GM23338 (cell line): ENCODE measurements at regions not wholly inside any gene's neighbourhood (a gene's known extent, or its start where the extent isn't known, plus 50 kb on each side); places are given as distances from the start of the nearest gene placed in this dataset.

Experiments
- ATAC-seq: fragments of 200-7000 bp; cut with Tn5 transposase; 3 replicates; pipeline ENCODE4 v1.9.1; 2020
- DNase-seq: peaks from one replicate; pipeline ENCODE4 v3.0.0-alpha.2; 2015; ENCODE audit warnings: low spot score
- H2AFZ ChIP-seq: fragments of 200-600 bp; sonication (generic); 2 replicates; pipeline ENCODE4 v1.8.0; 2016; ENCODE audit warnings: antibody characterized with exemption, mild to moderate bottlenecking, moderate library complexity
- H3F3A ChIP-seq: fragments of 200-600 bp; sonication (generic); replicated peaks from 2 replicates; pipeline ENCODE4 v1.8.0; 2017; ENCODE audit warnings: antibody characterized with exemption, mixed run types, low read depth
- H3K27ac ChIP-seq: fragments of 200-600 bp; sonication (generic); 2 replicates; pipeline ENCODE4 v1.6.1; 2016; ENCODE audit warnings: low read depth
- H3K27me3 ChIP-seq: fragments of 200-600 bp; sonication (generic); 2 replicates; pipeline ENCODE4 v1.8.0; 2016; ENCODE audit warnings: mild to moderate bottlenecking, mixed run types, moderate library complexity; ENCODE audit not compliant: insufficient read depth
- H3K36me3 ChIP-seq: fragments of 200-600 bp; sonication (generic); 2 replicates; pipeline ENCODE4 v1.8.0; 2016; ENCODE audit warnings: mild to moderate bottlenecking; ENCODE audit not compliant: insufficient read depth
- H3K4me1 ChIP-seq: fragments of 200-600 bp; sonication (generic); 2 replicates; pipeline ENCODE4 v1.8.0; 2016; ENCODE audit warnings: mild to moderate bottlenecking, moderate library complexity; ENCODE audit not compliant: insufficient read depth
- H3K4me2 ChIP-seq: fragments of 200-600 bp; sonication (generic); 2 replicates; pipeline ENCODE4 v1.7.1; 2017; ENCODE audit warnings: mixed run types
- H3K4me3 ChIP-seq: fragments of 200-600 bp; sonication (generic); 2 replicates; pipeline ENCODE4 v1.6.1; 2016; ENCODE audit warnings: mixed run types
- H3K79me2 ChIP-seq: fragments of 200-600 bp; sonication (generic); replicated peaks from 2 replicates; pipeline ENCODE4 v1.8.0; 2017; ENCODE audit warnings: mild to moderate bottlenecking; ENCODE audit not compliant: insufficient read depth
- H3K9me2 ChIP-seq: fragments of 200-600 bp; sonication (generic); 2 replicates; pipeline ENCODE4 v1.8.0; 2017; ENCODE audit not compliant: insufficient read depth
- H4K20me1 ChIP-seq: fragments of 200-600 bp; sonication (generic); replicated peaks from 2 replicates; pipeline ENCODE4 v1.8.0; 2017; ENCODE audit warnings: mild to moderate bottlenecking; ENCODE audit not compliant: insufficient read depth
- H3K27ac Mint-ChIP-seq: 2 replicates; pipeline ENCODE4 v1.8.0; 2020; ENCODE audit warnings: inconsistent platforms, mild to moderate bottlenecking, moderate library complexity, mixed read lengths
- H3K27me3 Mint-ChIP-seq: 3 replicates; pipeline ENCODE4 v1.8.0; 2022; ENCODE audit warnings: low read depth, mild to moderate bottlenecking, moderate library complexity, mixed read lengths, inconsistent platforms; ENCODE audit not compliant: insufficient read depth, poor library complexity
- H3K36me3 Mint-ChIP-seq: 3 replicates; pipeline ENCODE4 v1.8.0; 2021; ENCODE audit warnings: low read depth, mild to moderate bottlenecking, inconsistent platforms, moderate library complexity, mixed read lengths
- H3K4me1 Mint-ChIP-seq: 3 replicates; pipeline ENCODE4 v1.8.0; 2020; ENCODE audit warnings: mild to moderate bottlenecking, inconsistent platforms, mixed read lengths
- H3K4me3 Mint-ChIP-seq: 3 replicates; pipeline ENCODE4 v1.8.0; 2021; ENCODE audit warnings: moderate library complexity, mild to moderate bottlenecking, inconsistent platforms, mixed read lengths
- H3K9me3 Mint-ChIP-seq: 3 replicates; pipeline ENCODE4 v1.8.0; 2020; ENCODE audit warnings: moderate library complexity, mild to moderate bottlenecking, inconsistent platforms, mixed read lengths
- CREB1 ChIP-seq: fragments of 250-450 bp; sonication (Bioruptor Pico); IDR thresholded peaks from 2 replicates; pipeline ENCODE4 v1.5.0; 2020; ENCODE audit warnings: low read depth, mild to moderate bottlenecking, moderate library complexity
- EZH2 ChIP-seq: fragments of 200-600 bp; sonication (generic); IDR thresholded peaks from one replicate; pipeline ENCODE4 v1.8.0; 2017; ENCODE audit warnings: antibody characterized with exemption, mild to moderate bottlenecking, low read depth; ENCODE audit not compliant: unreplicated experiment
- EZH2phosphoT487 ChIP-seq: fragments of 200-600 bp; sonication (generic); IDR thresholded peaks from one replicate; pipeline ENCODE4 v1.8.1; 2018; ENCODE audit warnings: antibody characterized with exemption; ENCODE audit not compliant: unreplicated experiment
- JUNB ChIP-seq: IDR thresholded peaks from one replicate; pipeline ENCODE4 v1.6.1; 2016; ENCODE audit warnings: antibody characterized with exemption; ENCODE audit not compliant: unreplicated experiment
- NANOG ChIP-seq: IDR thresholded peaks from 2 replicates; pipeline ENCODE4 v1.6.1; 2016; ENCODE audit warnings: antibody characterized with exemption, borderline replicate concordance
- POLR2AphosphoS5 ChIP-seq: IDR thresholded peaks from 2 replicates; pipeline ENCODE4 v1.6.1; 2016; ENCODE audit warnings: antibody characterized with exemption, low read depth
- STAT1 ChIP-seq: IDR thresholded peaks from one replicate; pipeline ENCODE4 v1.6.1; 2016; ENCODE audit warnings: antibody characterized with exemption; ENCODE audit not compliant: unreplicated experiment
- ZNF114 ChIP-seq: fragments of 250-450 bp; sonication (Bioruptor Pico); IDR thresholded peaks from 2 replicates; pipeline ENCODE4 v1.5.0; 2020; ENCODE audit warnings: mild to moderate bottlenecking, moderate library complexity
- ZNF331 ChIP-seq: fragments of 250-450 bp; sonication (Bioruptor Pico); IDR thresholded peaks from 2 replicates; pipeline ENCODE4 v1.5.0; 2020; ENCODE audit warnings: low read depth, mild to moderate bottlenecking, moderate library complexity
- TF ChIP-seq, protein P1 (sequence below): fragments of 250-450 bp; sonication (Bioruptor Pico); IDR thresholded peaks from 2 replicates; pipeline ENCODE4 v1.5.0; 2020; ENCODE audit warnings: mild to moderate bottlenecking, moderate library complexity
- TF ChIP-seq, protein P2 (sequence below): IDR thresholded peaks from 2 replicates; pipeline ENCODE4 v1.6.1; 2016; ENCODE audit warnings: antibody characterized with exemption
- TF ChIP-seq, protein P3 (sequence below): IDR thresholded peaks from one replicate; pipeline ENCODE4 v1.6.1; 2018; ENCODE audit warnings: antibody characterized with exemption; ENCODE audit not compliant: unreplicated experiment
- TF ChIP-seq, protein P4 (sequence below), 2 experiments: fragments of 200-600 bp in 1 of 2; sonication (generic) in 1 of 2; conservative IDR thresholded peaks; 2 replicates each; pipeline versions ENCODE4 v1.5.1 to v1.6.1; 2016 to 2017; ENCODE audit warnings: antibody characterized with exemption in 2 of 2, low read depth in 2 of 2, mild to moderate bottlenecking in 2 of 2, moderate library complexity in 1 of 2

DNA sequence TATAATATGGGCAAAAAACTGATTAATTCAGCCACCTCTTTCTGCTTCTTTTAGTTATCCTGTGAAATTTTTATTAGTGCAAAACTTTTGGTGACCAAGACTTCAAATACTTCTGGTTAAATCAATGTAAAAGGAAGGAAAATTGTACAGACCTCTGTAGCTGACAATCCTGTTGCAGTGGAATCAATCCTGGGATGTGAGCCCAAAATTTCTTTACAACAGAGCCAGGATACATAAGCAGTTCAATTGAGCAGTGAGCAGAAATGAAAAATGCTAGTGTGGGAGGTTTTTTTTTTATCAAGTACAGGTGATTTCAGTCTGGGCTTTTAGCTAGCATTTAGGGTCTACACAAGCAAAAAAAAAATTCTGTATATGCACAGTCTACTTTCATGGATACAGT lies 398.0 kb downstream of the OTOL1 start:
- no peaks in the 10 kb centered on the region for H3F3A ChIP-seq
- H2AFZ ChIP-seq = no peak overlapping the region
- H3K9me3 Mint-ChIP-seq = peaks cover 22% of the 10 kb centered on the region
- H3K27me3 ChIP-seq = no peaks in the 10 kb centered on the region
- H3K79me2 ChIP-seq = no peaks in the 10 kb centered on the region
- no peaks in the 10 kb centered on the region for H4K20me1 ChIP-seq
- no peaks in the 10 kb centered on the region for H3K27me3 Mint-ChIP-seq
- DNase-seq = no peak
- H3K27ac ChIP-seq = no peak overlapping the region
- no peak for ATAC-seq
- no peak overlapping the region for H3K4me3 Mint-ChIP-seq
- no peaks in the 10 kb centered on the region for H3K36me3 ChIP-seq
- H3K4me3 ChIP-seq = no peak overlapping the region
- no peaks in the 10 kb centered on the region for H3K4me1 ChIP-seq
- H3K27ac Mint-ChIP-seq = no peak overlapping the region
- H3K4me2 ChIP-seq = no peak overlapping the region
- H3K36me3 Mint-ChIP-seq = peaks cover 20% of the 10 kb centered on the region; the same call in 2 of the 3 replicates
- TF ChIP-seq, protein P1, sequence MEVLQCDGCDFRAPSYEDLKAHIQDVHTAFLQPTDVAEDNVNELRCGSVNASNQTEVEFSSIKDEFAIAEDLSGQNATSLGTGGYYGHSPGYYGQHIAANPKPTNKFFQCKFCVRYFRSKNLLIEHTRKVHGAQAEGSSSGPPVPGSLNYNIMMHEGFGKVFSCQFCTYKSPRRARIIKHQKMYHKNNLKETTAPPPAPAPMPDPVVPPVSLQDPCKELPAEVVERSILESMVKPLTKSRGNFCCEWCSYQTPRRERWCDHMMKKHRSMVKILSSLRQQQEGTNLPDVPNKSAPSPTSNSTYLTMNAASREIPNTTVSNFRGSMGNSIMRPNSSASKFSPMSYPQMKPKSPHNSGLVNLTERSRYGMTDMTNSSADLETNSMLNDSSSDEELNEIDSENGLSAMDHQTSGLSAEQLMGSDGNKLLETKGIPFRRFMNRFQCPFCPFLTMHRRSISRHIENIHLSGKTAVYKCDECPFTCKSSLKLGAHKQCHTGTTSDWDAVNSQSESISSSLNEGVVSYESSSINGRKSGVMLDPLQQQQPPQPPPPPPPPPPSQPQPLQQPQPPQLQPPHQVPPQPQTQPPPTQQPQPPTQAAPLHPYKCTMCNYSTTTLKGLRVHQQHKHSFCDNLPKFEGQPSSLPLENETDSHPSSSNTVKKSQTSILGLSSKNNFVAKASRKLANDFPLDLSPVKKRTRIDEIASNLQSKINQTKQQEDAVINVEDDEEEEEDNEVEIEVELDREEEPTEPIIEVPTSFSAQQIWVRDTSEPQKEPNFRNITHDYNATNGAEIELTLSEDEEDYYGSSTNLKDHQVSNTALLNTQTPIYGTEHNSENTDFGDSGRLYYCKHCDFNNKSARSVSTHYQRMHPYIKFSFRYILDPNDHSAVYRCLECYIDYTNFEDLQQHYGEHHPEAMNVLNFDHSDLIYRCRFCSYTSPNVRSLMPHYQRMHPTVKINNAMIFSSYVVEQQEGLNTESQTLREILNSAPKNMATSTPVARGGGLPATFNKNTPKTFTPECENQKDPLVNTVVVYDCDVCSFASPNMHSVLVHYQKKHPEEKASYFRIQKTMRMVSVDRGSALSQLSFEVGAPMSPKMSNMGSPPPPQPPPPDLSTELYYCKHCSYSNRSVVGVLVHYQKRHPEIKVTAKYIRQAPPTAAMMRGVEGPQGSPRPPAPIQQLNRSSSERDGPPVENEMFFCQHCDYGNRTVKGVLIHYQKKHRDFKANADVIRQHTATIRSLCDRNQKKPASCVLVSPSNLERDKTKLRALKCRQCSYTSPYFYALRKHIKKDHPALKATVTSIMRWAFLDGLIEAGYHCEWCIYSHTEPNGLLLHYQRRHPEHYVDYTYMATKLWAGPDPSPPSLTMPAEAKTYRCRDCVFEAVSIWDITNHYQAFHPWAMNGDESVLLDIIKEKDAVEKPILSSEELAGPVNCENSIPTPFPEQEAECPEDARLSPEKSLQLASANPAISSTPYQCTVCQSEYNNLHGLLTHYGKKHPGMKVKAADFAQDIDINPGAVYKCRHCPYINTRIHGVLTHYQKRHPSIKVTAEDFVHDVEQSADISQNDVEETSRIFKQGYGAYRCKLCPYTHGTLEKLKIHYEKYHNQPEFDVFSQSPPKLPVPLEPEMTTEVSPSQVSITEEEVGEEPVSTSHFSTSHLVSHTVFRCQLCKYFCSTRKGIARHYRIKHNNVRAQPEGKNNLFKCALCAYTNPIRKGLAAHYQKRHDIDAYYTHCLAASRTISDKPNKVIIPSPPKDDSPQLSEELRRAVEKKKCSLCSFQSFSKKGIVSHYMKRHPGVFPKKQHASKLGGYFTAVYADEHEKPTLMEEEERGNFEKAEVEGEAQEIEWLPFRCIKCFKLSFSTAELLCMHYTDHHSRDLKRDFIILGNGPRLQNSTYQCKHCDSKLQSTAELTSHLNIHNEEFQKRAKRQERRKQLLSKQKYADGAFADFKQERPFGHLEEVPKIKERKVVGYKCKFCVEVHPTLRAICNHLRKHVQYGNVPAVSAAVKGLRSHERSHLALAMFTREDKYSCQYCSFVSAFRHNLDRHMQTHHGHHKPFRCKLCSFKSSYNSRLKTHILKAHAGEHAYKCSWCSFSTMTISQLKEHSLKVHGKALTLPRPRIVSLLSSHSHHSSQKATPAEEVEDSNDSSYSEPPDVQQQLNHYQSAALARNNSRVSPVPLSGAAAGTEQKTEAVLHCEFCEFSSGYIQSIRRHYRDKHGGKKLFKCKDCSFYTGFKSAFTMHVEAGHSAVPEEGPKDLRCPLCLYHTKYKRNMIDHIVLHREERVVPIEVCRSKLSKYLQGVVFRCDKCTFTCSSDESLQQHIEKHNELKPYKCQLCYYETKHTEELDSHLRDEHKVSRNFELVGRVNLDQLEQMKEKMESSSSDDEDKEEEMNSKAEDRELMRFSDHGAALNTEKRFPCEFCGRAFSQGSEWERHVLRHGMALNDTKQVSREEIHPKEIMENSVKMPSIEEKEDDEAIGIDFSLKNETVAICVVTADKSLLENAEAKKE (CRISPR knock-in tag) = no peak
- TF ChIP-seq EZH2phosphoT487 = no peak
- TF ChIP-seq NANOG = no peak
- no peak for TF ChIP-seq ZNF114
- no peak for TF ChIP-seq POLR2AphosphoS5
- TF ChIP-seq EZH2 = no peak
- TF ChIP-seq CREB1 (CRISPR knock-in tag) = no peak
- TF ChIP-seq, protein P2, sequence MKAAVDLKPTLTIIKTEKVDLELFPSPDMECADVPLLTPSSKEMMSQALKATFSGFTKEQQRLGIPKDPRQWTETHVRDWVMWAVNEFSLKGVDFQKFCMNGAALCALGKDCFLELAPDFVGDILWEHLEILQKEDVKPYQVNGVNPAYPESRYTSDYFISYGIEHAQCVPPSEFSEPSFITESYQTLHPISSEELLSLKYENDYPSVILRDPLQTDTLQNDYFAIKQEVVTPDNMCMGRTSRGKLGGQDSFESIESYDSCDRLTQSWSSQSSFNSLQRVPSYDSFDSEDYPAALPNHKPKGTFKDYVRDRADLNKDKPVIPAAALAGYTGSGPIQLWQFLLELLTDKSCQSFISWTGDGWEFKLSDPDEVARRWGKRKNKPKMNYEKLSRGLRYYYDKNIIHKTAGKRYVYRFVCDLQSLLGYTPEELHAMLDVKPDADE = no peak
- TF ChIP-seq JUNB = no peak
- TF ChIP-seq, protein P3, sequence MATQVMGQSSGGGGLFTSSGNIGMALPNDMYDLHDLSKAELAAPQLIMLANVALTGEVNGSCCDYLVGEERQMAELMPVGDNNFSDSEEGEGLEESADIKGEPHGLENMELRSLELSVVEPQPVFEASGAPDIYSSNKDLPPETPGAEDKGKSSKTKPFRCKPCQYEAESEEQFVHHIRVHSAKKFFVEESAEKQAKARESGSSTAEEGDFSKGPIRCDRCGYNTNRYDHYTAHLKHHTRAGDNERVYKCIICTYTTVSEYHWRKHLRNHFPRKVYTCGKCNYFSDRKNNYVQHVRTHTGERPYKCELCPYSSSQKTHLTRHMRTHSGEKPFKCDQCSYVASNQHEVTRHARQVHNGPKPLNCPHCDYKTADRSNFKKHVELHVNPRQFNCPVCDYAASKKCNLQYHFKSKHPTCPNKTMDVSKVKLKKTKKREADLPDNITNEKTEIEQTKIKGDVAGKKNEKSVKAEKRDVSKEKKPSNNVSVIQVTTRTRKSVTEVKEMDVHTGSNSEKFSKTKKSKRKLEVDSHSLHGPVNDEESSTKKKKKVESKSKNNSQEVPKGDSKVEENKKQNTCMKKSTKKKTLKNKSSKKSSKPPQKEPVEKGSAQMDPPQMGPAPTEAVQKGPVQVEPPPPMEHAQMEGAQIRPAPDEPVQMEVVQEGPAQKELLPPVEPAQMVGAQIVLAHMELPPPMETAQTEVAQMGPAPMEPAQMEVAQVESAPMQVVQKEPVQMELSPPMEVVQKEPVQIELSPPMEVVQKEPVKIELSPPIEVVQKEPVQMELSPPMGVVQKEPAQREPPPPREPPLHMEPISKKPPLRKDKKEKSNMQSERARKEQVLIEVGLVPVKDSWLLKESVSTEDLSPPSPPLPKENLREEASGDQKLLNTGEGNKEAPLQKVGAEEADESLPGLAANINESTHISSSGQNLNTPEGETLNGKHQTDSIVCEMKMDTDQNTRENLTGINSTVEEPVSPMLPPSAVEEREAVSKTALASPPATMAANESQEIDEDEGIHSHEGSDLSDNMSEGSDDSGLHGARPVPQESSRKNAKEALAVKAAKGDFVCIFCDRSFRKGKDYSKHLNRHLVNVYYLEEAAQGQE = no peak
- TF ChIP-seq, protein P4, sequence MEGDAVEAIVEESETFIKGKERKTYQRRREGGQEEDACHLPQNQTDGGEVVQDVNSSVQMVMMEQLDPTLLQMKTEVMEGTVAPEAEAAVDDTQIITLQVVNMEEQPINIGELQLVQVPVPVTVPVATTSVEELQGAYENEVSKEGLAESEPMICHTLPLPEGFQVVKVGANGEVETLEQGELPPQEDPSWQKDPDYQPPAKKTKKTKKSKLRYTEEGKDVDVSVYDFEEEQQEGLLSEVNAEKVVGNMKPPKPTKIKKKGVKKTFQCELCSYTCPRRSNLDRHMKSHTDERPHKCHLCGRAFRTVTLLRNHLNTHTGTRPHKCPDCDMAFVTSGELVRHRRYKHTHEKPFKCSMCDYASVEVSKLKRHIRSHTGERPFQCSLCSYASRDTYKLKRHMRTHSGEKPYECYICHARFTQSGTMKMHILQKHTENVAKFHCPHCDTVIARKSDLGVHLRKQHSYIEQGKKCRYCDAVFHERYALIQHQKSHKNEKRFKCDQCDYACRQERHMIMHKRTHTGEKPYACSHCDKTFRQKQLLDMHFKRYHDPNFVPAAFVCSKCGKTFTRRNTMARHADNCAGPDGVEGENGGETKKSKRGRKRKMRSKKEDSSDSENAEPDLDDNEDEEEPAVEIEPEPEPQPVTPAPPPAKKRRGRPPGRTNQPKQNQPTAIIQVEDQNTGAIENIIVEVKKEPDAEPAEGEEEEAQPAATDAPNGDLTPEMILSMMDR (conservative IDR thresholded peaks at IDR 0.05; ENCODE audit: low read depth in 2 of 2) = no peak
- no peak for TF ChIP-seq ZNF331
- no peak for TF ChIP-seq STAT1
- H3K4me1 Mint-ChIP-seq = no peaks in the 10 kb centered on the region
- peaks cover 10% of the 10 kb centered on the region; the same call in 1 of the 2 replicates for H3K9me2 ChIP-seq
